WERI-Rb-1 (cell line): ENCODE measurements at regions not wholly inside any gene's neighbourhood (a gene's known extent, or its start where the extent isn't known, plus 50 kb on each side); places are given as distances from the start of the nearest gene placed in this dataset.

Experiments
- DNase-seq: peaks from one replicate; pipeline ENCODE4 v3.0.0-alpha.2; 2020
- H3K27ac ChIP-seq: fragments of 250-450 bp; sonication (Bioruptor Pico); 2 replicates; pipeline ENCODE4 v1.5.1; 2020; ENCODE audit warnings: mild to moderate bottlenecking, moderate library complexity
- H3K27me3 ChIP-seq: fragments of 250-450 bp; sonication (Bioruptor Pico); 2 replicates; pipeline ENCODE4 v1.5.1; 2021; ENCODE audit warnings: mild to moderate bottlenecking, low read depth, moderate library complexity; ENCODE audit not compliant: insufficient read depth, severe bottlenecking
- H3K36me3 ChIP-seq: fragments of 250-450 bp; sonication (Bioruptor Pico); 2 replicates; pipeline ENCODE4 v1.5.1; 2020; ENCODE audit warnings: mild to moderate bottlenecking, moderate library complexity
- H3K4me3 ChIP-seq: 2 replicates; pipeline ENCODE4 v1.5.1; 2011; ENCODE audit warnings: low read depth, mild to moderate bottlenecking, control low read depth, low read length
- H3K9me3 ChIP-seq: fragments of 250-450 bp; sonication (Bioruptor Pico); 2 replicates; pipeline ENCODE4 v1.5.1; 2021; ENCODE audit warnings: mild to moderate bottlenecking, moderate library complexity; ENCODE audit not compliant: severe bottlenecking
- CTCF ChIP-seq: IDR thresholded peaks from 2 replicates; pipeline ENCODE4 v1.5.1; 2011; ENCODE audit warnings: low read depth, mild to moderate bottlenecking, control low read depth, inconsistent platforms, low read length

- Histone ChIP-seq H3K27ac (no peak overlapping the region), H3K9me3 (no peaks in the 10 kb centered on the region)
- no peak for DNase-seq
Measured at GRCh38 chr5:161152415-161152940, 300.5 kb upstream of the ATP10B start.

DNA sequence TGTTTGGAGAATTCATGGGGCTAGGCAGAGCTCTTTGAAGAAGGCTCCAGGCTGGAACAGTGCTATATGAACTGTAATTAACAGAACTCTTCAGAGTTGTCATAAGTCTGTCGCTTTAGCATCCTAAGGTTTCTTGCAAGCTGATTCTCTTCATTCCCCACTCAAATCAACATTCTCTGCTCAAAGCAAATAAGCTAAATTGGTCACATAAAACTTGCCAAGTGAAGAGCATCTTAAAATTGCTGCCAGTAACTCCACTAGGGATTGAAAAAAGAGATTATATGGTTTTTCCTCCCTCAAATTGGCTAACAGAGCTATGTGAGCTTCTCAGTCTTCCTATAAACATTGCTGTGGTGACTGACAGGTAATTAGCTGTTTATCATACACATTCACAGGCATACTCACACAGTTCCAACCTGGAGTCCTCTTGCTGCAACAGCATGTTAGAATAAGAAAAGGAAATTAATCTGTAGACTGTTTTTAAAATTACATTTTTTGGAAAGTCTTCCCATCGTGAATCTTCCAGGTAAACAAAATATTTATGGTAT, 298.5 kb upstream of the ATP10B start:
- H3K27me3 ChIP-seq, result peaks cover 31% of the 10 kb centered on the region
- TF ChIP-seq CTCF, result no peak
- H3K27ac ChIP-seq, result no peak overlapping the region
- H3K9me3 ChIP-seq, result no peaks in the 10 kb centered on the region
- no peaks in the 10 kb centered on the region for H3K36me3 ChIP-seq
- no peak overlapping the region for H3K4me3 ChIP-seq
- DNase-seq, result no peak

More at GRCh38 chr5:161152415-161152940, 300.5 kb upstream of the ATP10B start:
- H3K4me3 ChIP-seq, result no peak overlapping the region
- TF ChIP-seq CTCF, result no peak
- H3K36me3 ChIP-seq, result no peaks in the 10 kb centered on the region
- H3K27me3 ChIP-seq, result peaks cover 34% of the 10 kb centered on the region

DNA sequence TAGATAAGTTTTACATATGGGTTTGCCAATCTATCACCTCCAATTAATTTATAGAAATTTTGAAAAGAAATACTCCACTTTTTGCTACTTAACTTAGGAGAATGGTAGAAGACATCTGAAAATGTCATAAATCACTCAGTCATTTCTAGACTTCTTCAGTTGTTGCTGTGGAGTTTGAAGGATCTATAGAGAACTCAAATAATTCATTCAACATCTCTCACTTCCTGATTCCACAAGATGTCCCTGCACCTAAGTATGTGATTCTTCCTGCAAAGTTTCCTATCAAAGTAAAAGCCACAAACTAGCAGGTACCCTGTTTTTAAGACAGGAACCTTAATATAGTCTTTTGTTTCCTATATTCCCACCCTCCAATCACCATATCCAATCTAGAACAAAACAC, 297.1 kb upstream of the ATP10B start:
- TF ChIP-seq CTCF, result no peak
- Histone ChIP-seq H3K9me3 (no peaks in the 10 kb centered on the region), H3K27ac (no peak overlapping the region), H3K27me3 (peaks cover 26% of the 10 kb centered on the region), H3K4me3 (no peak overlapping the region), H3K36me3 (no peaks in the 10 kb centered on the region)
- DNase-seq, result no peak

GRCh38 chr5:161138751-161139455, 286.9 kb upstream of the ATP10B start:
- Histone ChIP-seq H3K27ac (no peak overlapping the region), H3K4me3 (no peak overlapping the region), H3K9me3 (no peaks in the 10 kb centered on the region), H3K36me3 (no peaks in the 10 kb centered on the region), H3K27me3 (peaks cover 40% of the 10 kb centered on the region)
- TF ChIP-seq CTCF, result no peak
- no peak for DNase-seq

GRCh38 chr5:161134956-161135355, 282.9 kb upstream of the ATP10B start:
- no peaks in the 10 kb centered on the region for H3K36me3 ChIP-seq
- TF ChIP-seq CTCF, result no peak
- no peak for DNase-seq

More at GRCh38 chr5:161134956-161135355, 282.9 kb upstream of the ATP10B start:
- H3K27me3 ChIP-seq, result peaks cover 56% of the 10 kb centered on the region
- H3K27ac ChIP-seq, result no peak overlapping the region
- H3K9me3 ChIP-seq, result no peaks in the 10 kb centered on the region
- no peak overlapping the region for H3K4me3 ChIP-seq
